ENCODE measurements at regions not wholly inside any gene's neighbourhood (a gene's known extent, or its start where the extent isn't known, plus 50 kb on each side); places are given as distances from the start of the nearest gene placed in this dataset.

- Histone ChIP-seq H3K9me3 (no peaks in the 10 kb centered on the region), H3K4me1 (no peaks in the 10 kb centered on the region), H3K36me3 (no peaks in the 10 kb centered on the region), H3K27me3 (no peaks in the 10 kb centered on the region), H3K27ac (no peak overlapping the region), H3K4me3 (no peak overlapping the region)
- no peak for DNase-seq (ENCODE audit: low spot score in 2 of 2)
- TF ChIP-seq POLR2A (IDR thresholded peaks at IDR 0.05) = no peak
- peak in 1 of 3 donors; percentile 11 for TF ChIP-seq CTCF (IDR thresholded peaks at IDR 0.05)
- no peak for TF ChIP-seq POLR2AphosphoS5 (IDR thresholded peaks at IDR 0.05)
- intact Hi-C loops (cut with DNase I; ENCODE audit: low total_unique reads) = loop anchor here (5.0 kb wide), 1 partner anchor 1355 kb away; no protein-coding TSS in a partner anchor
These were observed 344.6 kb upstream of the SHH start for GRCh38 chr7:156156734-156157408.

GRCh38 chr7:156155988-156156733, 343.9 kb upstream of the SHH start:
- Histone ChIP-seq H3K36me3 (no peaks in the 10 kb centered on the region), H3K27me3 (no peaks in the 10 kb centered on the region), H3K4me1 (no peaks in the 10 kb centered on the region), H3K9me3 (no peaks in the 10 kb centered on the region), H3K27ac (no peak overlapping the region), H3K4me3 (no peak overlapping the region)
- TF ChIP-seq CTCF (IDR thresholded peaks at IDR 0.05) = no peak
- TF ChIP-seq POLR2AphosphoS5 (IDR thresholded peaks at IDR 0.05) = no peak
- no peak for TF ChIP-seq POLR2A (IDR thresholded peaks at IDR 0.05)
- no peak for DNase-seq (ENCODE audit: low spot score in 2 of 2)
- intact Hi-C loops (cut with DNase I; ENCODE audit: low total_unique reads) = loop anchor here (5.0 kb wide), 1 partner anchor 1354 kb away; no protein-coding TSS in a partner anchor

GRCh38 chr7:156153590-156153989, 341.3 kb upstream of the SHH start:
- TF ChIP-seq CTCF (IDR thresholded peaks at IDR 0.05) = no peak
- TF ChIP-seq POLR2AphosphoS5 (IDR thresholded peaks at IDR 0.05) = no peak
- TF ChIP-seq POLR2A (IDR thresholded peaks at IDR 0.05) = no peak
- H3K4me1 ChIP-seq = no peaks in the 10 kb centered on the region
- DNase-seq (ENCODE audit: low spot score in 2 of 2) = no peak
- peaks cover 0 to 3% of the 10 kb centered on the region in 2 donors for H3K27me3 ChIP-seq
- H3K27ac ChIP-seq = no peak overlapping the region
- H3K9me3 ChIP-seq = no peaks in the 10 kb centered on the region
- no peaks in the 10 kb centered on the region for H3K36me3 ChIP-seq
- intact Hi-C loops (cut with DNase I; ENCODE audit: low total_unique reads) = no loop called here
- no peak overlapping the region for H3K4me3 ChIP-seq

- TF ChIP-seq POLR2A (IDR thresholded peaks at IDR 0.05) = no peak
- TF ChIP-seq CTCF (IDR thresholded peaks at IDR 0.05) = no peak
- no peak for TF ChIP-seq POLR2AphosphoS5 (IDR thresholded peaks at IDR 0.05)
- intact Hi-C loops (cut with DNase I; ENCODE audit: low total_unique reads) = no loop called here
These were observed 340.1 kb upstream of the SHH start for GRCh38 chr7:156152390-156152789.

GRCh38 chr7:156151658-156152057, 339.4 kb upstream of the SHH start:
- intact Hi-C loops (cut with DNase I; ENCODE audit: low total_unique reads) = no loop called here
- Histone ChIP-seq H3K27ac (no peak overlapping the region), H3K27me3 (peaks cover 0 to 3% of the 10 kb centered on the region in 2 donors), H3K9me3 (no peaks in the 10 kb centered on the region), H3K36me3 (no peaks in the 10 kb centered on the region), H3K4me1 (no peaks in the 10 kb centered on the region), H3K4me3 (no peak overlapping the region)
- no peak for DNase-seq (ENCODE audit: low spot score in 2 of 2)
- no peak for TF ChIP-seq POLR2A (IDR thresholded peaks at IDR 0.05)
- no peak for TF ChIP-seq CTCF (IDR thresholded peaks at IDR 0.05)

More at GRCh38 chr7:156152390-156152789, 340.1 kb upstream of the SHH start:
- H3K36me3 ChIP-seq = no peaks in the 10 kb centered on the region
- no peaks in the 10 kb centered on the region for H3K4me1 ChIP-seq
- peaks cover 0 to 3% of the 10 kb centered on the region in 2 donors for H3K27me3 ChIP-seq
- H3K27ac ChIP-seq = no peak overlapping the region
- no peak overlapping the region for H3K4me3 ChIP-seq
- DNase-seq (ENCODE audit: low spot score in 2 of 2) = no peak
- no peaks in the 10 kb centered on the region for H3K9me3 ChIP-seq

All from breast epithelium (tissue), 4 donors.